CD14-positive monocyte (primary cell): ENCODE measurements at regions not wholly inside any gene's neighbourhood (a gene's known extent, or its start where the extent isn't known, plus 50 kb on each side); places are given as distances from the start of the nearest gene placed in this dataset.

Experiments used
- DNase-seq, 3 donors: peaks; one replicate each; pipeline ENCODE4 v3.0.0-alpha.2; 2011 to 2022
- H2AFZ ChIP-seq: 2 replicates; pipeline ENCODE4 v1.6.0; 2012; ENCODE audit warnings: mild to moderate bottlenecking, low read depth, low read length, inconsistent platforms; ENCODE audit not compliant: insufficient read depth, poor library complexity, severe bottlenecking
- H3K27ac ChIP-seq, 2 donors: 1 replicate in 1 of 2; 2 replicates in 1 of 2; pipeline ENCODE4 v1.5.1; 2012 to 2013; ENCODE audit warnings: low read length in 2 of 2, control low read depth in 1 of 2, inconsistent platforms in 1 of 2, low read depth in 1 of 2, mild to moderate bottlenecking in 1 of 2
- H3K27me3 ChIP-seq, 2 donors: one replicate each; pipeline versions ENCODE4 v1.6.0 to v1.6.1; 2011 to 2013; ENCODE audit warnings: low read length in 2 of 2; ENCODE audit not compliant: control insufficient read depth in 2 of 2, insufficient read depth in 2 of 2
- H3K36me3 ChIP-seq, 2 donors: replicated peaks in 1 of 2; 1 replicate in 1 of 2; 2 replicates in 1 of 2; pipeline versions ENCODE4 v1.5.1 to v1.6.1; 2012 to 2013; ENCODE audit warnings: low read length in 2 of 2, control low read depth in 1 of 2, inconsistent platforms in 1 of 2, mild to moderate bottlenecking in 1 of 2; ENCODE audit not compliant: insufficient read depth in 2 of 2, control insufficient read depth in 1 of 2
- H3K4me1 ChIP-seq, 2 donors: 1 replicate in 1 of 2; 2 replicates in 1 of 2; pipeline versions ENCODE4 v1.5.1 to v1.6.1; 2012 to 2013; ENCODE audit warnings: low read length in 2 of 2, control low read depth in 1 of 2, inconsistent platforms in 1 of 2, mild to moderate bottlenecking in 1 of 2, moderate library complexity in 1 of 2; ENCODE audit not compliant: insufficient read depth in 2 of 2, control insufficient read depth in 1 of 2
- H3K4me2 ChIP-seq: replicated peaks from 2 replicates; pipeline ENCODE3; 2012; ENCODE audit warnings: low read length, moderate library complexity, mild to moderate bottlenecking; ENCODE audit not compliant: poor library complexity, severe bottlenecking; ENCODE audit errors: extremely low read depth
- H3K4me3 ChIP-seq, 3 experiments: fragments of 200-600 bp in 1 of 3; sonication (generic) in 1 of 3; replicated peaks in 1 of 3; 1 replicate in 2 of 3; 2 replicates in 1 of 3; pipeline ENCODE4 v1.5.1; 2011 to 2013; ENCODE audit warnings: low read length in 3 of 3, mild to moderate bottlenecking in 3 of 3, control low read depth in 2 of 3, low read depth in 2 of 3, inconsistent platforms in 1 of 3, moderate library complexity in 1 of 3
- H3K79me2 ChIP-seq: 2 replicates; pipeline ENCODE4 v1.6.0; 2012; ENCODE audit warnings: mild to moderate bottlenecking, control low read depth, inconsistent platforms, low read length, moderate library complexity; ENCODE audit not compliant: insufficient read depth
- H3K9ac ChIP-seq: 2 replicates; pipeline ENCODE4 v1.6.0; 2017; ENCODE audit warnings: low read length, mild to moderate bottlenecking; ENCODE audit not compliant: insufficient read depth, poor library complexity, severe bottlenecking
- H3K9me3 ChIP-seq, 2 donors: replicated peaks in 1 of 2; 1 replicate in 1 of 2; 2 replicates in 1 of 2; pipeline versions ENCODE4 v1.5.1 to v1.6.1; 2012 to 2013; ENCODE audit warnings: low read length in 2 of 2, control low read depth in 1 of 2; ENCODE audit not compliant: control insufficient read depth in 1 of 2, insufficient read depth in 1 of 2
- H4K20me1 ChIP-seq: 2 replicates; pipeline ENCODE4 v1.6.0; 2012; ENCODE audit warnings: mild to moderate bottlenecking, low read length, control low read depth, moderate library complexity; ENCODE audit not compliant: insufficient read depth
- H3K27ac Mint-ChIP-seq, 7 donors: one replicate each; pipeline ENCODE4 v1.8.0; 2020; ENCODE audit warnings: mild to moderate bottlenecking in 7 of 7, mixed read lengths in 7 of 7, moderate library complexity in 6 of 7, inconsistent platforms in 2 of 7
- H3K27me3 Mint-ChIP-seq, 3 donors: one replicate each; pipeline ENCODE4 v1.8.0; 2021 to 2022; ENCODE audit warnings: low read depth in 3 of 3, mild to moderate bottlenecking in 3 of 3, mixed read lengths in 3 of 3, moderate library complexity in 3 of 3, inconsistent platforms in 1 of 3
- H3K36me3 Mint-ChIP-seq, 2 donors: one replicate each; pipeline ENCODE4 v1.8.0; 2020; ENCODE audit warnings: mixed read lengths in 2 of 2, inconsistent platforms in 1 of 2, mild to moderate bottlenecking in 1 of 2
- H3K4me1 Mint-ChIP-seq: one replicate; pipeline ENCODE4 v1.8.0; 2020; ENCODE audit warnings: mild to moderate bottlenecking, mixed read lengths
- H3K4me3 Mint-ChIP-seq, 2 donors: one replicate each; pipeline ENCODE4 v1.8.0; 2020; ENCODE audit warnings: mild to moderate bottlenecking in 2 of 2, mixed read lengths in 2 of 2, moderate library complexity in 1 of 2
- H3K9me3 Mint-ChIP-seq, 7 donors: one replicate each; pipeline ENCODE4 v1.8.0; 2020 to 2022; ENCODE audit warnings: mixed read lengths in 7 of 7, mild to moderate bottlenecking in 6 of 7, moderate library complexity in 6 of 7, inconsistent platforms in 2 of 7
- WGBS: methylation state at CpG from one replicate; pipeline ENCODE4 v1.1.5; 2013; ENCODE audit warnings: missing lambda C conversion rate; ENCODE audit not compliant: insufficient coverage; 5-methylcytosine and 5-hydroxymethylcytosine counted together
- intact Hi-C, 2 donors: fragments of 100-400 bp; cut with micrococcal nuclease; formaldehyde crosslinking; loops; one replicate each; pipeline versions ENCODE4 v1.15.0 to v1.15.1; 2023
- TF ChIP-seq, protein P1 (sequence below): fragments of 200-600 bp; IDR thresholded peaks from one replicate; pipeline ENCODE4 v1.8.0; 2022; ENCODE audit warnings: antibody characterized with exemption, mild to moderate bottlenecking

DNA sequence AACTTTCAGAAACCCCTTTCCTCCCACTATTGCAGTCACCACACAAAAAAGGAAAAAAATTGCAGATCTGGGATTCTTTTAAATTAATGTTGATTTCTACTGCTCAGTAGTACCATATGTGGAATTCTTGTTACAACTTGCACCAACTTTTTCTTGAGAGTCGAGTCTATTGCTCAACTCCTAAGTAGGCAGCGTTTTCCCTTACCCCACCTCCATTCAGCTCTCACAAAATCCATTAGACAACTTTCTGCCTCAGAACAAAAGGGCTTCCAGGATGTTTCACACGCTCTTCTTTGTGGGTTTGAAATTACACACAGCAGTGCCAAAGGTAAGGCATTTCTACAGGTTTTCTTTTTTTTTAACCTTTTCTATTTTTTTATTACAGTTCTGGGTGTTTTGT, 179.5 kb downstream of the ANXA2 start:
- no peaks in the 10 kb centered on the region for H3K79me2 ChIP-seq
- no peaks in the 10 kb centered on the region for H3K9me3 ChIP-seq
- H3K27me3 Mint-ChIP-seq: peaks cover 0 to 4% (median 1%) of the 10 kb centered on the region in 3 donors
- H3K4me1 ChIP-seq: no peaks in the 10 kb centered on the region
- no CpG with 5 or more reads among the region's 3 CpGs for WGBS
- no peaks in the 10 kb centered on the region for H3K27me3 ChIP-seq
- no peaks in the 10 kb centered on the region for H4K20me1 ChIP-seq
- H3K9me3 Mint-ChIP-seq: peaks cover 0 to 3% (median 0%) of the 10 kb centered on the region in 7 donors
- no peaks in the 10 kb centered on the region for H3K4me1 Mint-ChIP-seq
- H3K27ac Mint-ChIP-seq: no peak overlapping the region
- TF ChIP-seq, protein P1, sequence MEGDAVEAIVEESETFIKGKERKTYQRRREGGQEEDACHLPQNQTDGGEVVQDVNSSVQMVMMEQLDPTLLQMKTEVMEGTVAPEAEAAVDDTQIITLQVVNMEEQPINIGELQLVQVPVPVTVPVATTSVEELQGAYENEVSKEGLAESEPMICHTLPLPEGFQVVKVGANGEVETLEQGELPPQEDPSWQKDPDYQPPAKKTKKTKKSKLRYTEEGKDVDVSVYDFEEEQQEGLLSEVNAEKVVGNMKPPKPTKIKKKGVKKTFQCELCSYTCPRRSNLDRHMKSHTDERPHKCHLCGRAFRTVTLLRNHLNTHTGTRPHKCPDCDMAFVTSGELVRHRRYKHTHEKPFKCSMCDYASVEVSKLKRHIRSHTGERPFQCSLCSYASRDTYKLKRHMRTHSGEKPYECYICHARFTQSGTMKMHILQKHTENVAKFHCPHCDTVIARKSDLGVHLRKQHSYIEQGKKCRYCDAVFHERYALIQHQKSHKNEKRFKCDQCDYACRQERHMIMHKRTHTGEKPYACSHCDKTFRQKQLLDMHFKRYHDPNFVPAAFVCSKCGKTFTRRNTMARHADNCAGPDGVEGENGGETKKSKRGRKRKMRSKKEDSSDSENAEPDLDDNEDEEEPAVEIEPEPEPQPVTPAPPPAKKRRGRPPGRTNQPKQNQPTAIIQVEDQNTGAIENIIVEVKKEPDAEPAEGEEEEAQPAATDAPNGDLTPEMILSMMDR: no peak
- no peak overlapping the region for H3K9ac ChIP-seq
- H3K36me3 Mint-ChIP-seq: no peaks in the 10 kb centered on the region
- intact Hi-C loops: no loop called here
- H3K27ac ChIP-seq: no peak overlapping the region
- H3K4me3 ChIP-seq: no peak overlapping the region
- no peak for DNase-seq
- H2AFZ ChIP-seq: no peak overlapping the region
- H3K4me2 ChIP-seq: no peak overlapping the region
- no peak overlapping the region for H3K4me3 Mint-ChIP-seq
- H3K36me3 ChIP-seq: no peaks in the 10 kb centered on the region

DNA sequence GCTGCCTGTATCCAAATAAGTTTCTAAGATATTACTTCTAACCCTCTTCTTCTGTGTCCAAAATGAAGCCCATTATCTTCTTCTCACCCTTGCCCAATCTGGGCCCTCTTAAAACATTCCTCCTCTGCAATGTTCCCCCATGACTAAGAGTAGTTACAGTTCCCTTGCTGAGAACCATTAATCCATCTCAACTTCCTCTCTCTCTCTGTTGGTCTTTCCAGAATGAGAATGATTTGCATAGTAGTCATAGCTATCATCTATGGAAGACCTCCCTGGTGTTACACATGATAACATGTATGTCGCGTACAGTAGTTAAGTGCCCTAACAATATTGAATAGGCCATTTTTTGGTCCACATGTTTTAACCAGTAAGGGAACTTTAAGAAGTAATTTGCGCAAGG, 177.9 kb downstream of the ANXA2 start:
- no peak overlapping the region for H3K4me3 ChIP-seq
- H3K9me3 Mint-ChIP-seq: peaks cover 0 to 3% (median 0%) of the 10 kb centered on the region in 7 donors
- H3K27me3 Mint-ChIP-seq: peaks cover 0 to 4% (median 1%) of the 10 kb centered on the region in 3 donors

More for the DNA sequence above, 177.9 kb downstream of the ANXA2 start:
- intact Hi-C loops: no loop called here
- Mint-ChIP-seq H3K36me3 (no peaks in the 10 kb centered on the region), H3K4me3 (no peak overlapping the region), H3K27ac (no peak overlapping the region), H3K4me1 (no peaks in the 10 kb centered on the region)
- H4K20me1 ChIP-seq: no peaks in the 10 kb centered on the region
- no peaks in the 10 kb centered on the region for H3K36me3 ChIP-seq
- H3K27me3 ChIP-seq: no peaks in the 10 kb centered on the region
- TF ChIP-seq, protein P1: no peak
- H3K27ac ChIP-seq: no peak overlapping the region
- no CpG with 5 or more reads among the region's 3 CpGs for WGBS
- H3K4me1 ChIP-seq: no peaks in the 10 kb centered on the region
- no peak overlapping the region for H2AFZ ChIP-seq
- no peaks in the 10 kb centered on the region for H3K79me2 ChIP-seq
- H3K9me3 ChIP-seq: no peaks in the 10 kb centered on the region
- H3K4me2 ChIP-seq: no peak overlapping the region
- no peak for DNase-seq
- H3K9ac ChIP-seq: no peak overlapping the region
